Iris pigment epithelial cell (primary cell): ENCODE measurements at regions not wholly inside any gene's neighbourhood (a gene's known extent, or its start where the extent isn't known, plus 50 kb on each side); places are given as distances from the start of the nearest gene placed in this dataset.
"Not testable (repeated sequence)": the region's sequence is repeated elsewhere in the genome, so short reads cannot be mapped to it uniquely, and the experiment has no call there.

Experiments used
- DNase-seq: peaks from one replicate; pipeline ENCODE4 v3.0.0-alpha.2; 2011; ENCODE audit warnings: low read depth

GRCh38 chr7:76849887-76850563, 182.1 kb downstream of the SPDYE17 start:
- DNase-seq, result not testable (repeated sequence)

- DNase-seq, result not testable (repeated sequence)
Measured at GRCh38 chr7:76839879-76840278, 192.3 kb downstream of the SPDYE17 start.

- not testable (repeated sequence) for DNase-seq
Measured at GRCh38 chr7:76839214-76839613, 192.9 kb downstream of the SPDYE17 start.

- DNase-seq, result not testable (repeated sequence)
Measured at GRCh38 chr7:76838357-76838756, 193.8 kb downstream of the SPDYE17 start.

GRCh38 chr7:76829233-76829632, 202.2 kb upstream of the POMZP3 start:
- not testable (repeated sequence) for DNase-seq

- not testable (repeated sequence) for DNase-seq
Measured at GRCh38 chr7:76826181-76826580, 199.1 kb upstream of the POMZP3 start.

GRCh38 chr7:76809856-76810255, 182.8 kb upstream of the POMZP3 start:
- not testable (repeated sequence) for DNase-seq

GRCh38 chr7:76807588-76808100, 180.6 kb upstream of the POMZP3 start:
- peak; percentile 50 for DNase-seq

- peak; percentile 19 for DNase-seq
Measured at GRCh38 chr7:76806460-76806859, 179.4 kb upstream of the POMZP3 start.

GRCh38 chr7:76806010-76806409, 178.9 kb upstream of the POMZP3 start:
- not testable (repeated sequence) for DNase-seq

GRCh38 chr7:76805262-76805661, 178.2 kb upstream of the POMZP3 start:
- DNase-seq, result not testable (repeated sequence)

- peak; percentile 42 for DNase-seq
Measured at GRCh38 chr7:76797639-76798038, 170.6 kb upstream of the POMZP3 start.

GRCh38 chr7:76780693-76781092, 153.6 kb upstream of the POMZP3 start:
- DNase-seq, result not testable (repeated sequence)

GRCh38 chr7:76774279-76774678, 147.2 kb upstream of the POMZP3 start:
- peak; percentile 0 for DNase-seq

- DNase-seq, result not testable (repeated sequence)
Measured at GRCh38 chr7:76771980-76772379, 144.9 kb upstream of the POMZP3 start.

GRCh38 chr7:76763977-76764376, 136.9 kb upstream of the POMZP3 start:
- not testable (repeated sequence) for DNase-seq

GRCh38 chr7:76760546-76761220, 133.6 kb upstream of the POMZP3 start:
- DNase-seq, result peak; percentile 10

- not testable (repeated sequence) for DNase-seq
Measured at GRCh38 chr7:76739538-76739937, 112.5 kb upstream of the POMZP3 start.

GRCh38 chr7:76736724-76737123, 109.6 kb upstream of the POMZP3 start:
- DNase-seq, result not testable (repeated sequence)

- not testable (repeated sequence) for DNase-seq
Measured at GRCh38 chr7:76736091-76736490, 109.0 kb upstream of the POMZP3 start.

GRCh38 chr7:76735668-76736067, 108.6 kb upstream of the POMZP3 start:
- not testable (repeated sequence) for DNase-seq

- not testable (repeated sequence) for DNase-seq
Measured at GRCh38 chr7:76728571-76728974, 101.5 kb upstream of the POMZP3 start.

GRCh38 chr7:76723928-76724327, 96.8 kb upstream of the POMZP3 start:
- not testable (repeated sequence) for DNase-seq
